Fibroblast of lung (primary cell): ENCODE measurements at regions not wholly inside any gene's neighbourhood (a gene's known extent, or its start where the extent isn't known, plus 50 kb on each side); places are given as distances from the start of the nearest gene placed in this dataset.

Experiments
- DNase-seq, 2 donors: peaks; one replicate each; pipeline versions ENCODE4 v3.0.0 to v3.0.0-alpha.2; 2010; ENCODE audit warnings: low read depth in 2 of 2
- H2AFZ ChIP-seq: 2 replicates; pipeline ENCODE4 v1.5.1; 2012; ENCODE audit warnings: low read length, control low read depth, inconsistent platforms
- H3K27ac ChIP-seq: 2 replicates; pipeline ENCODE4 v1.5.1; 2011; ENCODE audit warnings: low read length, control low read depth; ENCODE audit not compliant: insufficient read depth
- H3K27me3 ChIP-seq: 2 replicates; pipeline ENCODE4 v1.5.1; 2011; ENCODE audit warnings: mild to moderate bottlenecking, low read length; ENCODE audit not compliant: control insufficient read depth, insufficient read depth
- H3K36me3 ChIP-seq: 2 replicates; pipeline ENCODE4 v1.5.1; 2011; ENCODE audit warnings: low read length; ENCODE audit not compliant: control insufficient read depth, insufficient read depth
- H3K4me1 ChIP-seq: 2 replicates; pipeline ENCODE4 v1.5.1; 2011; ENCODE audit warnings: low read length; ENCODE audit not compliant: control insufficient read depth, insufficient read depth; ENCODE audit errors: extremely low read depth
- H3K4me2 ChIP-seq: 2 replicates; pipeline ENCODE4 v1.5.1; 2011; ENCODE audit warnings: low read length, control low read depth; ENCODE audit not compliant: insufficient read depth; ENCODE audit errors: extremely low read depth
- H3K4me3 ChIP-seq, 4 experiments: fragments of 200-600 bp in 1 of 4; sonication (generic) in 1 of 4; replicated peaks in 1 of 4; 2 replicates each; pipeline ENCODE4 v1.5.1; 2011 to 2016; ENCODE audit warnings: low read length in 4 of 4, low read depth in 3 of 4, mild to moderate bottlenecking in 3 of 4, control low read depth in 2 of 4, inconsistent platforms in 1 of 4, mixed read lengths in 1 of 4; ENCODE audit not compliant: insufficient read depth in 1 of 4; ENCODE audit errors: control extremely low read depth in 1 of 4
- H3K79me2 ChIP-seq: 2 replicates; pipeline ENCODE4 v1.5.1; 2012; ENCODE audit warnings: mild to moderate bottlenecking, low read length, inconsistent platforms; ENCODE audit not compliant: control insufficient read depth, insufficient read depth
- H3K9ac ChIP-seq: 2 replicates; pipeline ENCODE4 v1.5.1; 2011; ENCODE audit warnings: mild to moderate bottlenecking, low read length, control low read depth; ENCODE audit not compliant: insufficient read depth
- H3K9me3 ChIP-seq: 2 replicates; pipeline ENCODE4 v1.5.1; 2012; ENCODE audit warnings: low read depth, low read length; ENCODE audit not compliant: control insufficient read depth, insufficient read depth
- H4K20me1 ChIP-seq: 2 replicates; pipeline ENCODE4 v1.5.1; 2011; ENCODE audit warnings: low read length; ENCODE audit not compliant: control insufficient read depth, insufficient read depth; ENCODE audit errors: extremely low read depth
- EZH2 ChIP-seq: IDR thresholded peaks from 2 replicates; pipeline ENCODE4 v1.5.1; 2012; ENCODE audit warnings: low read length, control low read depth, mild to moderate bottlenecking; ENCODE audit errors: missing control alignments
- TF ChIP-seq, protein P1 (sequence below), 2 donors: IDR thresholded peaks in 1 of 2; conservative IDR thresholded peaks in 1 of 2; 1 replicate in 1 of 2; 2 replicates in 1 of 2; pipeline ENCODE4 v1.5.1; 2011 to 2012; ENCODE audit warnings: low read length in 2 of 2, control low read depth in 1 of 2, inconsistent platforms in 1 of 2, low read depth in 1 of 2, mild to moderate bottlenecking in 1 of 2

DNA sequence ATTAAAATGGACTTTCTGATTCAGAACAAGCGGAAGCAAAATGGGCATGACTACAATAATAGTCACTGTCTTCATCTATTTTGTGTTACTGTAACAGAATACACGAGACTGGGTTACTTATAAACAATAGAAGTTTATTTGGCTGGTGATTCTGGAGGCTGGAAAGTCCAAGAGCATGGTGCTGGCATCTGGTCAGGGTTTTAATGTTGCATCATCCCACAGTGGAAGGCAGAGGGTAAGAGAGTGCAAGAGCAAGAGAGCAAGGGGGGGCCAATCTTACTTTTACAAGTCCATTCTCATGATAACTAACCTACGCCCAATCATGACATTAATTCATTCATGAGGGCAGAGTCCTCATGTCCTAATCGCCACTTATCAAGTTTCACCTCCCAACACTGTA, 189.2 kb downstream of the TOX3 start:
- TF ChIP-seq, protein P1, sequence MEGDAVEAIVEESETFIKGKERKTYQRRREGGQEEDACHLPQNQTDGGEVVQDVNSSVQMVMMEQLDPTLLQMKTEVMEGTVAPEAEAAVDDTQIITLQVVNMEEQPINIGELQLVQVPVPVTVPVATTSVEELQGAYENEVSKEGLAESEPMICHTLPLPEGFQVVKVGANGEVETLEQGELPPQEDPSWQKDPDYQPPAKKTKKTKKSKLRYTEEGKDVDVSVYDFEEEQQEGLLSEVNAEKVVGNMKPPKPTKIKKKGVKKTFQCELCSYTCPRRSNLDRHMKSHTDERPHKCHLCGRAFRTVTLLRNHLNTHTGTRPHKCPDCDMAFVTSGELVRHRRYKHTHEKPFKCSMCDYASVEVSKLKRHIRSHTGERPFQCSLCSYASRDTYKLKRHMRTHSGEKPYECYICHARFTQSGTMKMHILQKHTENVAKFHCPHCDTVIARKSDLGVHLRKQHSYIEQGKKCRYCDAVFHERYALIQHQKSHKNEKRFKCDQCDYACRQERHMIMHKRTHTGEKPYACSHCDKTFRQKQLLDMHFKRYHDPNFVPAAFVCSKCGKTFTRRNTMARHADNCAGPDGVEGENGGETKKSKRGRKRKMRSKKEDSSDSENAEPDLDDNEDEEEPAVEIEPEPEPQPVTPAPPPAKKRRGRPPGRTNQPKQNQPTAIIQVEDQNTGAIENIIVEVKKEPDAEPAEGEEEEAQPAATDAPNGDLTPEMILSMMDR (conservative IDR thresholded peaks at IDR 0.05 in 1 of 2, IDR thresholded peaks at IDR 0.05 in 1 of 2; ENCODE audit: low read depth in 1 of 2, low read length in 2 of 2) = no peak
- no peaks in the 10 kb centered on the region for H3K9me3 ChIP-seq
- no peaks in the 10 kb centered on the region for H3K36me3 ChIP-seq
- H3K27ac ChIP-seq = no peak overlapping the region
- no peak overlapping the region for H3K9ac ChIP-seq
- no peaks in the 10 kb centered on the region for H4K20me1 ChIP-seq
- H3K27me3 ChIP-seq = no peaks in the 10 kb centered on the region
- DNase-seq = no peak
- no peak overlapping the region for H2AFZ ChIP-seq
- no peak overlapping the region for H3K4me3 ChIP-seq
- H3K79me2 ChIP-seq = no peaks in the 10 kb centered on the region
- no peak overlapping the region for H3K4me2 ChIP-seq
- no peaks in the 10 kb centered on the region for H3K4me1 ChIP-seq

DNA sequence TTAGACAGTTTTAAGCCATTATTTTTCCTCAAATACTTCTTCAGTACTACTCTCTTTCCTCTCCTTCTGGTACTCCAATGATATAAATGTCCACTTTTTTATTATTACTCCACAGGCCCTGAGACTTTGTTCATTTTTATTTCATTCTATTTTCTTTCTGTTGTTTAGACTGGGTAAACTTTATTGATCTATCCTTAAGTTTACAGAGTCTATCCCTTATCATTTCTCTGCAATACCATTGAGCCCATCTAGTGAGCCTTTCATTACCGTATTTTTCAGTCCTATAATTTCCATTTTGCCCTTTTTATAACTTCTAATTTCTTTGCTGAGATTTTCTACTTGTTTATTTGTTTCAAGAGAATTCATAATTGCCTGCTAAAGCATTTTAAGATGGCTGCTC, 193.7 kb downstream of the TOX3 start:
- Histone ChIP-seq H2AFZ (no peak overlapping the region), H3K79me2 (no peaks in the 10 kb centered on the region), H3K4me2 (no peak overlapping the region), H3K4me3 (no peak overlapping the region), H4K20me1 (no peaks in the 10 kb centered on the region), H3K27me3 (no peaks in the 10 kb centered on the region), H3K36me3 (no peaks in the 10 kb centered on the region), H3K4me1 (no peaks in the 10 kb centered on the region), H3K9me3 (no peaks in the 10 kb centered on the region), H3K9ac (no peak overlapping the region), H3K27ac (no peak overlapping the region)
- no peak for DNase-seq
- TF ChIP-seq EZH2 = no peak
- TF ChIP-seq, protein P1 (conservative IDR thresholded peaks at IDR 0.05 in 1 of 2, IDR thresholded peaks at IDR 0.05 in 1 of 2; ENCODE audit: low read depth in 1 of 2, low read length in 2 of 2) = no peak

DNA sequence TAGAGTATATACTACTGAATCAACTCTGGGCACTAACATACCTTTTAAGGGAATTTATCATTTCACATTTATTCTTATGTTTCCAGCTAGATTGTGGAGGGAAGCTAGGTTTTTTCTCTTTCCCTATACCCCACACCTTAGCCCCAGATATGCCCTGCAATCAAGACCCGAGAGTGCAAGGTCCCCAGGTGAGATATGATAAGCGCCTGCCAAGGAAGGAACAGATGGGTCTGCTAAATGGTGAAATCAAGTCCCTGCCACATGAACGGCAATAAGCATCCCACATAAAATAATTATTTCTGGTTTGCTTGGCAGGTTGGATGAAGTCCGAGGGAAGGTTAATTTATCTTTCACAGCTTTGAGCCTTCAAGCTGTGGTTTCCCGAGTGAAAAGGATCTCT, 195.5 kb downstream of the TOX3 start:
- TF ChIP-seq EZH2 = no peak
- TF ChIP-seq, protein P1 (conservative IDR thresholded peaks at IDR 0.05 in 1 of 2, IDR thresholded peaks at IDR 0.05 in 1 of 2; ENCODE audit: low read depth in 1 of 2, low read length in 2 of 2) = no peak
- Histone ChIP-seq H3K4me1 (no peaks in the 10 kb centered on the region), H3K27ac (no peak overlapping the region), H3K4me2 (no peak overlapping the region), H2AFZ (no peak overlapping the region), H3K9ac (no peak overlapping the region), H3K79me2 (no peaks in the 10 kb centered on the region), H3K36me3 (no peaks in the 10 kb centered on the region), H3K9me3 (no peaks in the 10 kb centered on the region), H3K27me3 (no peaks in the 10 kb centered on the region), H4K20me1 (no peaks in the 10 kb centered on the region), H3K4me3 (no peak overlapping the region)
- DNase-seq = no peak
